GM20000 (cell line): ENCODE measurements at regions not wholly inside any gene's neighbourhood (a gene's known extent, or its start where the extent isn't known, plus 50 kb on each side); places are given as distances from the start of the nearest gene placed in this dataset.

Experiments
- DNase-seq: peaks from one replicate; pipeline ENCODE4 v3.0.0; 2012; ENCODE audit warnings: low spot score
- CTCF ChIP-seq: IDR thresholded peaks from 2 replicates; pipeline ENCODE4 v1.5.1; 2012; ENCODE audit warnings: mild to moderate bottlenecking, control low read depth; ENCODE audit errors: extremely low read depth, missing control alignments

GRCh38 chr15:95087253-95087609 is 855.9 kb downstream of the MCTP2 start:
- no peak for DNase-seq
- TF ChIP-seq CTCF = no peak

- DNase-seq = no peak
- TF ChIP-seq CTCF = no peak
These were observed 860.1 kb downstream of the MCTP2 start for GRCh38 chr15:95091444-95091843.

- no peak for TF ChIP-seq CTCF
- DNase-seq = no peak
These were observed 863.9 kb downstream of the MCTP2 start for GRCh38 chr15:95095250-95095649.

- TF ChIP-seq CTCF = no peak
- no peak for DNase-seq
These were observed 865.3 kb downstream of the MCTP2 start for GRCh38 chr15:95096651-95097050.

- DNase-seq = no peak
- TF ChIP-seq CTCF = no peak
These were observed 866.0 kb downstream of the MCTP2 start for GRCh38 chr15:95097361-95097760.

GRCh38 chr15:95105229-95105628 is 873.9 kb downstream of the MCTP2 start:
- DNase-seq = no peak
- TF ChIP-seq CTCF = no peak

GRCh38 chr15:95106801-95107200 is 875.4 kb downstream of the MCTP2 start:
- TF ChIP-seq CTCF = no peak
- DNase-seq = no peak
